ENCODE measurements at regions not wholly inside any gene's neighbourhood (a gene's known extent, or its start where the extent isn't known, plus 50 kb on each side); places are given as distances from the start of the nearest gene placed in this dataset.
A peak's percentile ranks its signal among the peaks of the same experiment; 100 is the strongest.
"Not testable (repeated sequence)": the region's sequence is repeated elsewhere in the genome, so short reads cannot be mapped to it uniquely, and the experiment has no call there.

- Histone ChIP-seq H3K4me2 (no peak overlapping the region), H3K4me1 (replicated peaks; ENCODE audit: insufficient read depth) (no peaks in the 10 kb centered on the region), H3K4me3 (no peak overlapping the region), H3K9me2 (ENCODE audit: insufficient read depth) (no peaks in the 10 kb centered on the region), H3F3A (ENCODE audit: insufficient read depth, low read depth) (no peaks in the 10 kb centered on the region; the same call in 1 of the 2 replicates), H3K27me3 (ENCODE audit: insufficient read depth, low read depth) (no peaks in the 10 kb centered on the region), H4K20me1 (ENCODE audit: insufficient read depth) (no peaks in the 10 kb centered on the region), H2AFZ (no peak overlapping the region), H3K27ac (no peak overlapping the region), H3K36me3 (ENCODE audit: low read depth) (no peaks in the 10 kb centered on the region), H3K9me3 (ENCODE audit: insufficient read depth, low read depth) (no peaks in the 10 kb centered on the region; the same call in 1 of the 2 replicates), H3K79me2 (ENCODE audit: low read depth) (no peaks in the 10 kb centered on the region)
- no peak for TF ChIP-seq CTCF (conservative IDR thresholded peaks at IDR 0.05)
- no peak for TF ChIP-seq EZH2 (IDR thresholded peaks at IDR 0.05; ENCODE audit: low read depth)
- DNase-seq, result no peak
- no TSS peak for BruUV-seq (replicated peaks)
- intact Hi-C loops (cut with micrococcal nuclease; ENCODE audit: unreplicated experiment), result no loop called here
- ChIA-PET CTCF (no interaction called here), POLR2A (ENCODE audit: unreplicated experiment) (no interaction called here)
These were observed 256.9 kb upstream of the DUSP10 start for GRCh38 chr1:221998781-221999180.

GRCh38 chr1:221998186-221998612 is 256.3 kb upstream of the DUSP10 start:
- no peak for TF ChIP-seq CTCF (conservative IDR thresholded peaks at IDR 0.05)
- no peak for TF ChIP-seq EZH2 (IDR thresholded peaks at IDR 0.05; ENCODE audit: low read depth)
- no TSS peak for BruUV-seq (replicated peaks)
- H3K9me3 ChIP-seq (ENCODE audit: insufficient read depth, low read depth), result no peaks in the 10 kb centered on the region; the same call in 1 of the 2 replicates
- H3K4me2 ChIP-seq, result no peak overlapping the region
- H4K20me1 ChIP-seq (ENCODE audit: insufficient read depth), result no peaks in the 10 kb centered on the region
- H3K4me1 ChIP-seq (replicated peaks; ENCODE audit: insufficient read depth), result no peaks in the 10 kb centered on the region
- ChIA-PET POLR2A (ENCODE audit: unreplicated experiment) (no interaction called here), CTCF (no interaction called here)
- no peak overlapping the region for H3K4me3 ChIP-seq
- no peak overlapping the region for H2AFZ ChIP-seq
- H3K9me2 ChIP-seq (ENCODE audit: insufficient read depth), result no peaks in the 10 kb centered on the region
- H3K79me2 ChIP-seq (ENCODE audit: low read depth), result no peaks in the 10 kb centered on the region
- H3K36me3 ChIP-seq (ENCODE audit: low read depth), result no peaks in the 10 kb centered on the region
- H3K27ac ChIP-seq, result no peak overlapping the region
- no peaks in the 10 kb centered on the region; the same call in 1 of the 2 replicates for H3F3A ChIP-seq (ENCODE audit: insufficient read depth, low read depth)
- H3K27me3 ChIP-seq (ENCODE audit: insufficient read depth, low read depth), result no peaks in the 10 kb centered on the region
- intact Hi-C loops (cut with micrococcal nuclease; ENCODE audit: unreplicated experiment), result no loop called here
- DNase-seq, result no peak

- POLR2A ChIA-PET (ENCODE audit: unreplicated experiment); CTCF ChIA-PET: not testable (repeated sequence)
- peak in 1 of 2 experiments; percentile 26 for DNase-seq
These were observed 255.1 kb upstream of the DUSP10 start for GRCh38 chr1:221997012-221997411.

GRCh38 chr1:221994939-221995338 is 253.1 kb upstream of the DUSP10 start:
- Histone ChIP-seq H3K36me3 (ENCODE audit: low read depth) (no peaks in the 10 kb centered on the region), H3K9me3 (ENCODE audit: insufficient read depth, low read depth) (no peaks in the 10 kb centered on the region; the same call in 1 of the 2 replicates), H3K4me1 (replicated peaks; ENCODE audit: insufficient read depth) (no peaks in the 10 kb centered on the region), H3K9me2 (ENCODE audit: insufficient read depth) (no peaks in the 10 kb centered on the region), H2AFZ (no peak overlapping the region), H3K79me2 (ENCODE audit: low read depth) (no peaks in the 10 kb centered on the region), H4K20me1 (ENCODE audit: insufficient read depth) (no peaks in the 10 kb centered on the region), H3K27ac (no peak overlapping the region), H3K4me3 (no peak overlapping the region), H3K4me2 (no peak overlapping the region), H3K27me3 (ENCODE audit: insufficient read depth, low read depth) (no peaks in the 10 kb centered on the region), H3F3A (ENCODE audit: insufficient read depth, low read depth) (no peaks in the 10 kb centered on the region)
- no TSS peak for BruUV-seq (replicated peaks)
- TF ChIP-seq CTCF (conservative IDR thresholded peaks at IDR 0.05) (no peak), EZH2 (IDR thresholded peaks at IDR 0.05; ENCODE audit: low read depth) (no peak)
- POLR2A ChIA-PET (ENCODE audit: unreplicated experiment), result no interaction called here
- CTCF ChIA-PET, result no interaction called here
- DNase-seq, result no peak
- intact Hi-C loops (cut with micrococcal nuclease; ENCODE audit: unreplicated experiment), result no loop called here

More at GRCh38 chr1:221997012-221997411, 255.1 kb upstream of the DUSP10 start:
- H3K4me2 ChIP-seq; H3K9me2 ChIP-seq (ENCODE audit: insufficient read depth); H3K79me2 ChIP-seq (ENCODE audit: low read depth); H3F3A ChIP-seq (ENCODE audit: insufficient read depth, low read depth); H3K4me3 ChIP-seq; H4K20me1 ChIP-seq (ENCODE audit: insufficient read depth); H3K36me3 ChIP-seq (ENCODE audit: low read depth); H3K9me3 ChIP-seq (ENCODE audit: insufficient read depth, low read depth); H3K27ac ChIP-seq; H3K27me3 ChIP-seq (ENCODE audit: insufficient read depth, low read depth); intact Hi-C loops (cut with micrococcal nuclease; ENCODE audit: unreplicated experiment); H3K4me1 ChIP-seq (replicated peaks; ENCODE audit: insufficient read depth); BruUV-seq (replicated peaks); H2AFZ ChIP-seq: not testable (repeated sequence)

Data from PC-9 (cell line).